ENCODE measurements at regions not wholly inside any gene's neighbourhood (a gene's known extent, or its start where the extent isn't known, plus 50 kb on each side); places are given as distances from the start of the nearest gene placed in this dataset.

GRCh38 chr12:104902125-104902524, 56.0 kb downstream of the SLC41A2 start:
- dilution Hi-C loops (cut with MboI; ENCODE audit: extremely low pct_ligation_motif_present, low sequenced_read_pairs), result no loop called here
- TF ChIP-seq EZH2 (IDR thresholded peaks at IDR 0.05; ENCODE audit: low read length) (no peak), CTCF (optimal IDR thresholded peaks at IDR 0.05 in 1 of 3, IDR thresholded peaks at IDR 0.05 in 1 of 3, conservative IDR thresholded peaks at IDR 0.05 in 1 of 3; ENCODE audit: extremely low read depth in 1 of 3, insufficient read depth in 2 of 3, low read length in 3 of 3) (no peak)
- DNase-seq (ENCODE audit: low read depth, low spot score), result no peak

GRCh38 chr12:104896710-104897109, 61.4 kb downstream of the SLC41A2 start:
- dilution Hi-C loops (cut with MboI; ENCODE audit: extremely low pct_ligation_motif_present, low sequenced_read_pairs), result no loop called here
- no peak overlapping the region for H3K27ac ChIP-seq (ENCODE audit: control insufficient read depth, insufficient read depth, low read length)

More at GRCh38 chr12:104902125-104902524, 56.0 kb downstream of the SLC41A2 start:
- H3K9ac ChIP-seq (ENCODE audit: control insufficient read depth, extremely low read depth, insufficient read depth, low read length), result no peak overlapping the region
- H2AFZ ChIP-seq (ENCODE audit: control insufficient read depth, low read length), result no peak overlapping the region
- H3K4me1 ChIP-seq (ENCODE audit: control insufficient read depth, extremely low read depth, insufficient read depth, low read length), result no peaks in the 10 kb centered on the region
- H3K79me2 ChIP-seq (ENCODE audit: control insufficient read depth, insufficient read depth, low read length), result no peaks in the 10 kb centered on the region
- H3K27me3 ChIP-seq (ENCODE audit: control insufficient read depth, extremely low read depth, insufficient read depth, low read length), result no peaks in the 10 kb centered on the region
- no peak overlapping the region for H3K4me3 ChIP-seq (ENCODE audit: control insufficient read depth in 2 of 3, extremely low read depth in 1 of 3, insufficient read depth in 2 of 3, low read depth in 1 of 3, low read length in 3 of 3)
- no peaks in the 10 kb centered on the region for H3K9me3 ChIP-seq (ENCODE audit: control insufficient read depth, low read depth, low read length)
- no peak overlapping the region for H3K27ac ChIP-seq (ENCODE audit: control insufficient read depth, insufficient read depth, low read length)
- no peaks in the 10 kb centered on the region for H4K20me1 ChIP-seq (ENCODE audit: control insufficient read depth, extremely low read depth, insufficient read depth, low read length)
- no peaks in the 10 kb centered on the region for H3K9me1 ChIP-seq (ENCODE audit: control insufficient read depth, extremely low read depth, insufficient read depth, low read length)
- no peak for FAIRE-seq
- H3K36me3 ChIP-seq (ENCODE audit: control insufficient read depth in 2 of 2, extremely low read depth in 1 of 2, insufficient read depth in 2 of 2, low read length in 2 of 2), result no peaks in the 10 kb centered on the region
- H3K4me2 ChIP-seq (ENCODE audit: control insufficient read depth, extremely low read depth, insufficient read depth, low read depth, low read length), result no peak overlapping the region

More at GRCh38 chr12:104896710-104897109, 61.4 kb downstream of the SLC41A2 start:
- no peak overlapping the region for H2AFZ ChIP-seq (ENCODE audit: control insufficient read depth, low read length)
- no peak for TF ChIP-seq EZH2 (IDR thresholded peaks at IDR 0.05; ENCODE audit: low read length)
- no peak for TF ChIP-seq CTCF (optimal IDR thresholded peaks at IDR 0.05 in 1 of 3, IDR thresholded peaks at IDR 0.05 in 1 of 3, conservative IDR thresholded peaks at IDR 0.05 in 1 of 3; ENCODE audit: extremely low read depth in 1 of 3, insufficient read depth in 2 of 3, low read length in 3 of 3)
- no peak overlapping the region for H3K4me3 ChIP-seq (ENCODE audit: control insufficient read depth in 2 of 3, extremely low read depth in 1 of 3, insufficient read depth in 2 of 3, low read depth in 1 of 3, low read length in 3 of 3)
- no peak overlapping the region for H3K4me2 ChIP-seq (ENCODE audit: control insufficient read depth, extremely low read depth, insufficient read depth, low read depth, low read length)
- no peaks in the 10 kb centered on the region for H3K9me3 ChIP-seq (ENCODE audit: control insufficient read depth, low read depth, low read length)
- H4K20me1 ChIP-seq (ENCODE audit: control insufficient read depth, extremely low read depth, insufficient read depth, low read length), result no peaks in the 10 kb centered on the region
- H3K36me3 ChIP-seq (ENCODE audit: control insufficient read depth in 2 of 2, extremely low read depth in 1 of 2, insufficient read depth in 2 of 2, low read length in 2 of 2), result no peaks in the 10 kb centered on the region
- no peaks in the 10 kb centered on the region for H3K79me2 ChIP-seq (ENCODE audit: control insufficient read depth, insufficient read depth, low read length)
- no peaks in the 10 kb centered on the region for H3K27me3 ChIP-seq (ENCODE audit: control insufficient read depth, extremely low read depth, insufficient read depth, low read length)
- H3K9me1 ChIP-seq (ENCODE audit: control insufficient read depth, extremely low read depth, insufficient read depth, low read length), result no peaks in the 10 kb centered on the region
- H3K9ac ChIP-seq (ENCODE audit: control insufficient read depth, extremely low read depth, insufficient read depth, low read length), result no peak overlapping the region
- FAIRE-seq, result no peak
- no peak for DNase-seq (ENCODE audit: low read depth, low spot score)
- H3K4me1 ChIP-seq (ENCODE audit: control insufficient read depth, extremely low read depth, insufficient read depth, low read length), result no peaks in the 10 kb centered on the region

Data from keratinocyte (primary cell).